ENCODE measurements at regions not wholly inside any gene's neighbourhood (a gene's known extent, or its start where the extent isn't known, plus 50 kb on each side); places are given as distances from the start of the nearest gene placed in this dataset.
A peak's percentile ranks its signal among the peaks of the same experiment; 100 is the strongest.

- Histone ChIP-seq H3K27me3 (no peaks in the 10 kb centered on the region), H3K36me3 (no peaks in the 10 kb centered on the region), H3K9me3 (no peaks in the 10 kb centered on the region), H3K4me3 (no peak overlapping the region), H3K27ac (peak overlapping the region in 3 of 4 donors; percentile 52 to 67 (median 66)), H3K4me1 (peaks cover 0 to 14% (median 0%) of the 10 kb centered on the region in 4 donors)
- 75 to 83% methylated on average over 13 of the region's 13 CpGs for WGBS, 2 donors
- TF ChIP-seq CTCF (IDR thresholded peaks at IDR 0.05) (no peak), EP300 (IDR thresholded peaks at IDR 0.05) (peak in 1 of 2 donors; percentile 72)
- DNase-seq (ENCODE audit: low spot score in 2 of 2) = no peak
Observed at GRCh38 chr21:39097335-39097861, 85.9 kb downstream of the PSMG1 start.

- no peak for DNase-seq (ENCODE audit: low spot score in 2 of 2)
- 93 to 94% methylated on average over 8 of the region's 8 CpGs for WGBS, 2 donors
- no peaks in the 10 kb centered on the region for H3K27me3 ChIP-seq
- H3K9me3 ChIP-seq = no peaks in the 10 kb centered on the region
- H3K4me1 ChIP-seq = peaks cover 0 to 14% (median 0%) of the 10 kb centered on the region in 4 donors
- peak overlapping the region in 3 of 4 donors; percentile 52 to 67 (median 66) for H3K27ac ChIP-seq
- H3K36me3 ChIP-seq = no peaks in the 10 kb centered on the region
- TF ChIP-seq CTCF (IDR thresholded peaks at IDR 0.05) (no peak), POLR2A (IDR thresholded peaks at IDR 0.05) (no peak), EP300 (IDR thresholded peaks at IDR 0.05) (no peak)
- H3K4me3 ChIP-seq = no peak overlapping the region
Observed at GRCh38 chr21:39096754-39097153, 86.5 kb downstream of the PSMG1 start.

GRCh38 chr21:39095681-39096080 is 87.6 kb downstream of the PSMG1 start:
- Histone ChIP-seq H3K4me1 (peaks cover 0 to 14% (median 0%) of the 10 kb centered on the region in 4 donors), H3K36me3 (no peaks in the 10 kb centered on the region), H3K27ac (peak overlapping the region in 2 of 4 donors; percentile 66 to 67), H3K9me3 (no peaks in the 10 kb centered on the region), H3K4me3 (no peak overlapping the region), H3K27me3 (no peaks in the 10 kb centered on the region)
- no peak for TF ChIP-seq EP300 (IDR thresholded peaks at IDR 0.05)
- TF ChIP-seq CTCF (IDR thresholded peaks at IDR 0.05) = no peak
- WGBS, 2 donors = 84 to 88% methylated on average over 7 of the region's 7 CpGs
- DNase-seq (ENCODE audit: low spot score in 2 of 2) = no peak

- WGBS, 2 donors = 77 to 79% methylated on average over 11 of the region's 11 CpGs
- TF ChIP-seq EP300 (IDR thresholded peaks at IDR 0.05) = no peak
- TF ChIP-seq POLR2A (IDR thresholded peaks at IDR 0.05) = no peak
- TF ChIP-seq CTCF (IDR thresholded peaks at IDR 0.05) = no peak
- no peak for DNase-seq (ENCODE audit: low spot score in 2 of 2)
- Histone ChIP-seq H3K36me3 (no peaks in the 10 kb centered on the region), H3K9me3 (no peaks in the 10 kb centered on the region), H3K4me1 (peaks cover 0 to 14% (median 0%) of the 10 kb centered on the region in 4 donors), H3K27ac (peak overlapping the region in 2 of 4 donors; percentile 67 to 73), H3K4me3 (no peak overlapping the region), H3K27me3 (no peaks in the 10 kb centered on the region)
Observed at GRCh38 chr21:39094847-39095579, 88.2 kb downstream of the PSMG1 start.

- 77 to 85% methylated on average over 11 of the region's 11 CpGs for WGBS, 2 donors
- Histone ChIP-seq H3K4me1 (peaks cover 0 to 16% (median 0%) of the 10 kb centered on the region in 4 donors), H3K4me3 (no peak overlapping the region), H3K9me3 (no peaks in the 10 kb centered on the region), H3K36me3 (no peaks in the 10 kb centered on the region), H3K27ac (peak overlapping the region in 2 of 4 donors; percentile 61 to 73), H3K27me3 (no peaks in the 10 kb centered on the region)
- no peak for DNase-seq (ENCODE audit: low spot score in 2 of 2)
- no peak for TF ChIP-seq POLR2A (IDR thresholded peaks at IDR 0.05)
- TF ChIP-seq EP300 (IDR thresholded peaks at IDR 0.05) = peak; percentile 34 to 72
- no peak for TF ChIP-seq CTCF (IDR thresholded peaks at IDR 0.05)
Observed at GRCh38 chr21:39094087-39094780, 89.0 kb downstream of the PSMG1 start.
